AG04449 (cell line): ENCODE measurements at regions not wholly inside any gene's neighbourhood (a gene's known extent, or its start where the extent isn't known, plus 50 kb on each side); places are given as distances from the start of the nearest gene placed in this dataset.

ENCODE experiments used
- CTCF ChIA-PET: fragments of 350-600 bp; formaldehyde crosslinking; extraction: SDS; loops from one replicate; lab custom pipeline; 2021; ENCODE audit warnings: antibody characterized with exemption; lab: Yijun Ruan, JAX
- POLR2A ChIA-PET: fragments of 400-600, 350-600 bp; formaldehyde crosslinking; extraction: SDS; loops from one replicate; lab custom pipeline; 2020; ENCODE audit warnings: antibody characterized with exemption, inconsistent platforms; lab: Yijun Ruan, JAX
- DNase-seq: peaks from one replicate; pipeline ENCODE4 v3.0.0-alpha.2; 2010; ENCODE audit warnings: low read depth, low spot score
- H3K4me3 ChIP-seq: 2 replicates; pipeline ENCODE4 v1.5.1; 2011; ENCODE audit warnings: low read depth, mild to moderate bottlenecking, control low read depth, low read length
- TF ChIP-seq, protein P1 (sequence below): IDR thresholded peaks from one replicate; pipeline ENCODE4 v1.5.1; 2011; ENCODE audit warnings: mild to moderate bottlenecking, moderate library complexity, low read length, control low read depth, inconsistent platforms; ENCODE audit not compliant: insufficient read depth; ENCODE audit errors: missing control alignments

DNA sequence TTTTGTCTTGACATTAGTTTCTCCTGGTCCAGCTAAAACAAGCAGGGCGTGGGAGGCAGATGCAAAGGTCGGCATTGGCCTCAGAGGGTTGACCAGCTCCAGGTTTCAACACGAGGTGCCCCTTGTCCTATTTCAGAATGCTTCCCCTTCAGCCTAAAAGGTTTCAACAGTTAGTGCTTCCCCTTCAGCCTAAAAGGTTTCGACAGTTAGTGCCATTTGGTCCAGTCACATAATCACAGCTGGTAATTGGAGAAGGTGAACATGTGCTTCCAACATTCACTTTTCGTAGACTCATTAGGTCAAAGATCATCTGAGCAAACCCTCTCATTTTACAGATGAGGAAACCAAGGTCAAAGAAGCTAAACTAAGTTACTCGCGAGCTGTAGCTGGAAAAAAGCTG is 270.3 kb upstream of the MAP3K1 start:
- no peak for DNase-seq
- ChIA-PET CTCF (interaction anchor here (0.8 to 1.5 kb wide), 3 partner anchors 10 to 293 kb away, joined by 3 to 5 read pairs (median 3); no protein-coding TSS in a partner anchor), POLR2A (no interaction called here)
- no peak overlapping the region for H3K4me3 ChIP-seq
- TF ChIP-seq, protein P1, sequence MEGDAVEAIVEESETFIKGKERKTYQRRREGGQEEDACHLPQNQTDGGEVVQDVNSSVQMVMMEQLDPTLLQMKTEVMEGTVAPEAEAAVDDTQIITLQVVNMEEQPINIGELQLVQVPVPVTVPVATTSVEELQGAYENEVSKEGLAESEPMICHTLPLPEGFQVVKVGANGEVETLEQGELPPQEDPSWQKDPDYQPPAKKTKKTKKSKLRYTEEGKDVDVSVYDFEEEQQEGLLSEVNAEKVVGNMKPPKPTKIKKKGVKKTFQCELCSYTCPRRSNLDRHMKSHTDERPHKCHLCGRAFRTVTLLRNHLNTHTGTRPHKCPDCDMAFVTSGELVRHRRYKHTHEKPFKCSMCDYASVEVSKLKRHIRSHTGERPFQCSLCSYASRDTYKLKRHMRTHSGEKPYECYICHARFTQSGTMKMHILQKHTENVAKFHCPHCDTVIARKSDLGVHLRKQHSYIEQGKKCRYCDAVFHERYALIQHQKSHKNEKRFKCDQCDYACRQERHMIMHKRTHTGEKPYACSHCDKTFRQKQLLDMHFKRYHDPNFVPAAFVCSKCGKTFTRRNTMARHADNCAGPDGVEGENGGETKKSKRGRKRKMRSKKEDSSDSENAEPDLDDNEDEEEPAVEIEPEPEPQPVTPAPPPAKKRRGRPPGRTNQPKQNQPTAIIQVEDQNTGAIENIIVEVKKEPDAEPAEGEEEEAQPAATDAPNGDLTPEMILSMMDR: no peak

DNA sequence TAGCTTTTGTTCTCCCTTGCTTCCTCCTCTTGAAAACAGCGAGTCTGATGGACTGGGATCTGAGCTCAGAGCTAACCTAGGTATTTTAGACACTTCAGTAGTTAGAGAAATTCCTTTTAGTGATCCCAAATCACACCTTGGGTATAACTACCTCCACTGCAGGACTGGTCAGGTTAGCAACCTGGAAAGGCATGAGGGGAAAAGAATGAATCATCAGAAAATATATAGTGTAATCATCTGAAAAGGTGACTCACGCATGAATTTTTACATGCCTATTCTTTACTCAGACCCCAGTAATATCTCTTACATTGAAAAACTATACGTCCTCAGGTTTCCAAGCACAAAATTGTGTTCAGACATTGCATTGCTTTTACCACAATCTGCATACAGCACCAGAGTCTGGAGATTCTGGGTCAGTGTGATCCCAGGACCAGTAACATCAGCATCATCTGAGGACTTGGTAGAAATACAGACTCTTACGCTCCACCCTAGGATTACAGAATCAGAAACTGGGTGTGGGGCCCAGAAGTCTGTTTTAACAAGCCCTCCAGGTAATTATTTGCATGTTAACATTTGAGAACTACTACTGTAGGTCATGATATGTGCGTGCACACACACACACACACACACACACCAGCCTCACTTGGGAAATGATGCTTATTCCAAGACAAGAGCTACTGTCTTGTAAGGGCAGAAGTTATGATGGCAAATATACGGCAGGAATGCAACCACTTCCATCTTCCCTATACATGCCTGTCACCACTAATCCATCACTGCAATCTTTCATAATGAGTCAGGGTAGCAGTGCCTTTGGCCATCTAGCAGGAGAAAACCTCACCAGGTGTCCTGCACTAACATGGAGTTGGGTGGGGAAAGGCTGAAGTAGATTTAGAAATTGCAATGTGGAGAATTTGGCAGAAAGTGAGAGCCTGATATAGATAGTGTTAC is 271.6 kb upstream of the MAP3K1 start:
- H3K4me3 ChIP-seq: no peak overlapping the region
- TF ChIP-seq, protein P1: no peak
- CTCF ChIA-PET: interaction anchor here (1.4 to 1.5 kb wide), 2 partner anchors 9 to 295 kb away, joined by 3 to 5 read pairs; no protein-coding TSS in a partner anchor
- peak; percentile 26 for DNase-seq
- POLR2A ChIA-PET: no interaction called here

DNA sequence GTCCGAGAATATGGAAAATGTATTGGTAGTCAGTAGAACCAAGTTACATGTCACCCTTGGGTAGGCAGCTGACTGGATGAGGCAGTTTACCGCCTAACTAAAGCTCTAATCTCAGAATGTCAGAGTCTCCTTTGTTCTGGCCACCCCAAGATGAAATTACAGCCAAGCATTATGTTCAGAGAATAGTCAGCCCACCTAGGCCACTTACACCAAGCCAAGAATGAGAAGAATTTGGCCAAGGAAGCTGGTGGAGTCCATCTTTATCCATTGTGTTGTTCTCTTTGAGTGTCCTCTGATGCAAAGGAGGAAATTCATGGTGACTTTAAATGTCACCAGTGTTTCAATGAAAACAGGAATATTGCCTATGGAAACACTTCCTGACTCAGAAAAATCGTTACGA is 275.1 kb upstream of the MAP3K1 start:
- DNase-seq: no peak
- POLR2A ChIA-PET: no interaction called here
- CTCF ChIA-PET: no interaction called here
- H3K4me3 ChIP-seq: no peak overlapping the region
- TF ChIP-seq, protein P1: no peak

DNA sequence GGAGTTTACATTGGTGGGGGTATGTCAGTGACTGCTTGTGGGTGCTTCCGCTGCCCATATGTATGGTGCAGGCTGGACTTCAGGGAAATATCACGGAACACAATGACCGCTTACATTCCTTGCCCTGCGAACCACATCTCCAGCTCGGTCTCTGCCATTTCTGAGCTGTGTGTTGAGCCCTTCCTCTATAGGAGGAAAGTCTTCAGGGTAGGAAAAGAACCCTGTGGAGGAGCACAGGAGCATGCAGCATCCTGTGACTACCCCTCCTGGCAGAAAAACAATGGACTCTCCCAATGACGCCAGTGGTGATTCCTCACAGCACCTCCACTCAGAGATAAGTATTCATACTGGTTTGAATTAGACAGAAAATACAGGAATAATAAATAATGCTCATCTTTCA is 276.8 kb upstream of the MAP3K1 start:
- TF ChIP-seq, protein P1: no peak
- no peak overlapping the region for H3K4me3 ChIP-seq
- ChIA-PET POLR2A (no interaction called here), CTCF (no interaction called here)
- DNase-seq: no peak

DNA sequence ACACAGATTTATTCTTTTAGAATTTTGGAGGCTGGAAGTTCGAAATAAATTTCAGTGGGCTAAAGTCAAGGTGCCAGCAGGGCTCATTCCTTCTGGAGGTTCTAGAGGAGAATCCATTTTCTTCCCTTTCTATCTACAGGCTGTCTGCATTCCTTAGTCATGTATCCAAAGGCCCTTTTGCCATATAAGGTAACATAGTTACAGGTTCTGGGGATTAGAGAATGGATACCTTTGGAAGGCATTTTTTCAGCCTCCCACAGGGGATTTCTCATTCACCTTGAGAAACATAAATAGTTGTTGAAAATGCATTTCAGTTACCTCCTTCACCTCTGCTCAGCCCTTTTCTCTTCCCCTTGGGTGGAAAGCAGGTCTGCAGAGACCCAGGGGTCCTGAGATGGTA is 280.0 kb upstream of the MAP3K1 start:
- POLR2A ChIA-PET: no interaction called here
- TF ChIP-seq, protein P1: no peak
- CTCF ChIA-PET: interaction anchor here (1.2 kb wide), 1 partner anchor 9 kb away, joined by 3 read pairs; no protein-coding TSS in a partner anchor
- H3K4me3 ChIP-seq: no peak overlapping the region
- DNase-seq: no peak

DNA sequence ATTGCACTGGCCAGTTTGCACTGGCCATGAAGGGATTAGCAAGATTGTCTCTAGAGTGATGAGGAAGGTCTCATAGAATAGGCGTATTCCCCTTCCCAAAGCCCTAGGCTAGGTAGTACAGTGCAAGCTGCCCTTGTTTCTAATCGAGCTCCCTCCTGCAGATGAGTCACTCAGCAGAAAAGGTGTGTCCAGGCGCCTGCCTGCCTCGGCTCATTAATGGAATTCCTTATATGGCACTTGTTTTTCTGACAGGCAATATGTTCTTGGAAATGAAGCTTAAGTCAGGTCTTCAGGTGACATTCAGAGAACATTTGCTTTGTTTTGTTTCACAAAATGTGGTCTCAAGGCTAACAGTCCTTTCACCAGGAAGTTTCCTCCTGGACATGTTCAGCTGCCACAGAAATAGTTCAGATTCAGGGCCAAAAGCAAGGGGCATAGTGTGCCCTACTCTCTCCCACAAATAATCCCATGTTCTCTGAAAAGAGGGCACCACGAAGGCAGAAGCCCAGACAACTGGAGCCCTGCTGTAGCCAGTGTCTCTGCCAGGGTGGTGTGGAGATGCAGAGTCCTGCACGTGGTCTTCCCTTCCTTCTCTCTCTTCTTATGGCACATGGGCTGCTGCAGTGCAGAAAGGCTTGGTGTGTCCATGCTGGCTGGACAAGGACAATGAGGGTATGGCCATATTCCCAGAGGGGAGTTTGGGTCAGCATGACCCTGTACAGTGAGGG is 281.1 kb upstream of the MAP3K1 start:
- H3K4me3 ChIP-seq: no peak overlapping the region
- CTCF ChIA-PET: interaction anchor here (1.2 kb wide), 1 partner anchor 10 kb away, joined by 3 read pairs; no protein-coding TSS in a partner anchor
- no peak for DNase-seq
- POLR2A ChIA-PET: no interaction called here
- TF ChIP-seq, protein P1: no peak
